HG03342 (cell line): ENCODE measurements at regions not wholly inside any gene's neighbourhood (a gene's known extent, or its start where the extent isn't known, plus 50 kb on each side); places are given as distances from the start of the nearest gene placed in this dataset.
"Not testable (repeated sequence)": the region's sequence is repeated elsewhere in the genome, so short reads cannot be mapped to it uniquely, and the experiment has no call there.

Source experiments
- ATAC-seq: cut with Tn5 transposase; IDR thresholded peaks from one replicate; pipeline ENCODE4 v1.9.1; 2021; ENCODE audit warnings: mild to moderate bottlenecking, moderate library complexity; ENCODE audit not compliant: unreplicated experiment

GRCh38 chr12:25859976-25860375 lies 98.5 kb upstream of the RASSF8 start:
- ATAC-seq = no peak

- no peak for ATAC-seq
These were observed 97.3 kb upstream of the RASSF8 start for GRCh38 chr12:25861226-25861625.

- ATAC-seq = no peak
These were observed 93.9 kb upstream of the RASSF8 start for GRCh38 chr12:25864306-25865276.

DNA sequence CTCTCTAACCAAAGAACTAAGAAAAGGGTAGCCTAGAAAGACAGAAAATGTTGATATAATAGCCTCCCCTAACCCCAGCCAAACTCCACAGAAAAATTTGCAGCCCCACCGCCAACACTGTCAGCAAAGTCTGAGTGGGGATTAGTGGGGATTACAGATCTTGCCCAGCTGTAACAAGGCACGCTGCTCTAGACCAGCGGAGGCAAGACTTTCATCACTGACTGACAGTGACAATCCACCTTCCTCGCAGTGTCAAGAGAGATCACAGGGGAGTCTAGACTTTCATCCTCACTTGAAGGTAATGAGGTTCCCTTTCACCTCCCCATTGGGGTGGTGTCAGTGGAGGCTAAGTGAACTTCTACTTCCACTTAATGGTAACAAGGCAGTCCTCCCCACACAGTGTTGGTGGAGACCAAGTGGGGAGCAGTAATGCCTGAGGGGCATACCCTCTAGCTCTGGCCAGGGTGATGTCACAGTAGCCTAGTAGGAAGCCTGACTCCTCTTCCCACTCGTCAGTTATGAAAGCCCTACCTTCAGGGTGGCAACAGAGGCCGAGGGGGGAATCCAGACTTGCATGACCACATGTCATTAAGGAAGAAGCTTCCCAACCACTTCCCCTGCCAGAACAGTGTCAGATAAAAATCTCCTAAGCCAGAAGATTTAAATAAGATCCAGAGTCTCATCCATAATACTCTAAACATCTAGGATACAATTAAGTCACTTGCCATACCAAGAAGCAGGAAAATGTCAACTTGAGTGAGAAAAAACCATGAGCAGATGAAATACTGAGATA lies 91.7 kb upstream of the RASSF8 start:
- ATAC-seq = no peak

- no peak for ATAC-seq
These were observed 90.3 kb upstream of the RASSF8 start for GRCh38 chr12:25868193-25868592.

- ATAC-seq = no peak
These were observed 86.3 kb upstream of the RASSF8 start for GRCh38 chr12:25872137-25872536.

GRCh38 chr12:25875661-25876060 lies 82.8 kb upstream of the RASSF8 start:
- no peak for ATAC-seq

DNA sequence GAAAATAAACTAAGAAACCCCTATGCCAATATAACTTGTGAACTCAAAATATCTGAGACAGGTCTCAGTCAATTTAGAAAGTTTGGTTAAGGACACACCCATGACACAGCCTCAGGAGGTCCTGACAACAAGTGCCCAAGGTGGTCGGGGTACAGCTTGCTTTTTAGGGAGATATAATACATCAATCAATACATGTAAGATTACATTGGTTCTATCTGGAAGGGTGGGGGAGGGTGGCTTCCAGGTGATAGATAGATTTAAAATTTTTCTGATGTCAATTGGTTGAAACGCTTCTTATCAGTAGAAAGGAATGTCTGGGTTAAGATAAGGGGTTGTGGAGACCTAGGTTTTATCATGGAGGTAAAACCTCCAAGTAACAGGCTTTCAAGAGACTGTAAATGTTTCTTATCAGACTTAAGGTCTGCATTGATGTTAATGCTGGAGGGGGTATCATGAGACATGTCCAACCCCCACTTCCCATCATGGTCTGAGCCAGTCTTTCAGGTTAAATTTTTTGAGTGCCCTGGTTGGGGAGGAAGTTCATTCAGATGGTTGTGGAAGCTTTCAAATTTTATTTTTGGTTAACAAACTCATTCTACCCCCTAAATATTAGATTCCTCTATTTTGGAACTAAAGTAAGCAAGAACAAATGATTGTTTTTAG lies 82.0 kb upstream of the RASSF8 start:
- no peak for ATAC-seq

DNA sequence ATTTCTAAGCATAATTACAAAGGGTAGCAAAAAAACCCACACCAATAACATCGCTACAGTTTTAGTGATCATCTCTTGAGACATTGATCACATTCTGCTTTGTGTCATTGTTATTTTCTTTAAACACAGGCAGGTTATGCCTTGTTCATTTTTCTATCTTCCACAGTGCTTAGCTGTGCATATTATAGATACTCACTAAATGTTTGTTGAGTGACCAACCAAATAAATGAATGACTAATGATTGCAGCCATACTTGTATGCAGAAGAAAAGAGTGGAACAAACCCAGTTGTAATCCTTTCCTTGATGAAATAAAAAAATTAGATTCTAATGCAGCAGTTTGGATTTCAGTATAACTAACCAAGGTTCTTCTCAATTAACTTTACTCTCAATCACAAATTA lies 81.0 kb upstream of the RASSF8 start:
- ATAC-seq = no peak

- ATAC-seq = no peak
These were observed 76.2 kb upstream of the RASSF8 start for GRCh38 chr12:25882266-25882665.

- no peak for ATAC-seq
These were observed 75.2 kb upstream of the RASSF8 start for GRCh38 chr12:25883026-25883916.

- ATAC-seq = no peak
These were observed 74.2 kb upstream of the RASSF8 start for GRCh38 chr12:25884024-25884919.

GRCh38 chr12:25884920-25885234 lies 73.6 kb upstream of the RASSF8 start:
- ATAC-seq = no peak

- no peak for ATAC-seq
These were observed 72.1 kb upstream of the RASSF8 start for GRCh38 chr12:25886396-25886795.

DNA sequence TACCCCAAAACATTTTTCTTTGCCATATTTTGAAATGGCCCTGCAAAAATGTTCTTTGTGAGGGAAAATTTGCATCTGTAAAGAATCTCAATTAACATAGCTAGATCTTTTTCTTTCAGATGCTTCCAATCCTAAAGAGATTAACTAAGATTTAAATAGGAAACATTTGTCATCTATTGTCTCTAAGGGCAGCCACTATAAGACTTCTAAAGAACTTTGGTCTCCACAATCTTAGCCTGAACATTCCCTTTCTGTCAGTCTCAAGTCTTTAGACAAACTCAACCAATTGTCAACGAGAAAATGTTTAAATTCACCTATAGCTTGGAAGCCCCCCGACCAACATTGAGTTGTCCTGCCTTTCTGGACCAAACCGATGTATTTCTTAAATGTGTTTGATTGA lies 71.1 kb upstream of the RASSF8 start:
- no peak for ATAC-seq

DNA sequence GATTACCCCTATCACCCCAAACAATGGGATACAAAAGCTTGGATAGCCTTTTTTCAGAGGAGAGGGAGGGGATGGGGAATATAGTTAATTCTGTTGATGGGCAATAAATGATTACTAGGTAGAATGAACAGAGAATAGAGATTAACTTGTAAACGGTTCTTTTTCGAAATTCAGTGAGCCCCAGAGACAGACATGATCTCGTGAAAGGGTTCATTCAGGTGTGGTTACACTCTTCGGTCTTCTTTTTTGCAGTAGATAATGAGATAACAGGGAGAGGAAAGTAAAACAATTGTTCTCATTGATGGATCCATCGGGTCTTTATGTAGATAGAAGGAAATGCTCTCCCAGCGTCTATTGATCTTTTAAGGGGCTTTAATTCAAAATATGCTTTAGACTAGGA lies 69.3 kb upstream of the RASSF8 start:
- no peak for ATAC-seq

DNA sequence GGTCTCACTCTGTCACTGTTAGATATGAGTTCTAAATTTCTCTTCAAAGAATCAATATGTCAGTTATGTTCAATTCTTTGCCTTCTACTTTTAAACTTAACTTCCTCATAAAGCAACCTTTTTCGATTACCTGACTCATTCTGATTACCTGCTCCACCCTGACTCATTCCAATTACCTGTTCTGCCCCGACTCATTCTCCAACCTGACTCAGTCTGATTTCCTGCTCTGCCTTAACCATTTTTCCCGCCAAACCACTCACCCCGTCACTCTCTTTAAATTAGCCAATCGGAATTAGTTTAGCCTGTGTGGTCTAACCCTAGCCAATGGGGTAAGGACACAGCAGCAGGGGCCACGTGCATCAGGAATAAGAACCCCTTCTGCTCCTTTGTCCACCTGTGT lies 67.4 kb upstream of the RASSF8 start:
- not testable (repeated sequence) for ATAC-seq

- ATAC-seq = no peak
These were observed 63.7 kb upstream of the RASSF8 start for GRCh38 chr12:25894759-25895158.

DNA sequence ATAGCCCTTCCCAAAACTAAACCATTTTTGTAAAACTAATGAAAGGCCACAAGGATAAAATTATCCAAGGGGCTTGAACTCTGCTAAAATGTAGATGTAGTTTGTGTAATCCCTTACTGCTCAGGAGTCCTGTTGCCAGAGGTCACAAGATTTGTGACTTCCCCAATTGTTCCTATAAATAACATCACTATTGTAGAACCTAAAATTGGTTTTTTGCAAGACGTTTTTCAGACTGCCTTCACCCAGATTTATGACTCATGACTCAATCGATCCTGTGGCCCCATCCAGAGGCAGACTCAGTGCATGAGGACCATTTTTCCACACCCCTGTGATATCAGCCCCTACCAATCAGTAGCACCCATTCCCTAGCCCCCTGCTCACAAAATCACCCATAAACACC lies 61.5 kb upstream of the RASSF8 start:
- ATAC-seq = no peak
